ENCODE measurements at regions not wholly inside any gene's neighbourhood (a gene's known extent, or its start where the extent isn't known, plus 50 kb on each side); places are given as distances from the start of the nearest gene placed in this dataset.

- no peak for TF ChIP-seq POLR2AphosphoS5 (IDR thresholded peaks at IDR 0.05)
- TF ChIP-seq, protein P1, sequence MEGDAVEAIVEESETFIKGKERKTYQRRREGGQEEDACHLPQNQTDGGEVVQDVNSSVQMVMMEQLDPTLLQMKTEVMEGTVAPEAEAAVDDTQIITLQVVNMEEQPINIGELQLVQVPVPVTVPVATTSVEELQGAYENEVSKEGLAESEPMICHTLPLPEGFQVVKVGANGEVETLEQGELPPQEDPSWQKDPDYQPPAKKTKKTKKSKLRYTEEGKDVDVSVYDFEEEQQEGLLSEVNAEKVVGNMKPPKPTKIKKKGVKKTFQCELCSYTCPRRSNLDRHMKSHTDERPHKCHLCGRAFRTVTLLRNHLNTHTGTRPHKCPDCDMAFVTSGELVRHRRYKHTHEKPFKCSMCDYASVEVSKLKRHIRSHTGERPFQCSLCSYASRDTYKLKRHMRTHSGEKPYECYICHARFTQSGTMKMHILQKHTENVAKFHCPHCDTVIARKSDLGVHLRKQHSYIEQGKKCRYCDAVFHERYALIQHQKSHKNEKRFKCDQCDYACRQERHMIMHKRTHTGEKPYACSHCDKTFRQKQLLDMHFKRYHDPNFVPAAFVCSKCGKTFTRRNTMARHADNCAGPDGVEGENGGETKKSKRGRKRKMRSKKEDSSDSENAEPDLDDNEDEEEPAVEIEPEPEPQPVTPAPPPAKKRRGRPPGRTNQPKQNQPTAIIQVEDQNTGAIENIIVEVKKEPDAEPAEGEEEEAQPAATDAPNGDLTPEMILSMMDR (IDR thresholded peaks at IDR 0.05): no peak
- TF ChIP-seq POLR2A (IDR thresholded peaks at IDR 0.05): no peak
Measured at GRCh38 chr9:81318571-81318970, 370.8 kb downstream of the TLE1 start.

Measured in transverse colon (tissue), 4 donors.